ENCODE measurements at regions not wholly inside any gene's neighbourhood (a gene's known extent, or its start where the extent isn't known, plus 50 kb on each side); places are given as distances from the start of the nearest gene placed in this dataset.
"Not testable (repeated sequence)": the region's sequence is repeated elsewhere in the genome, so short reads cannot be mapped to it uniquely, and the experiment has no call there.

DNA sequence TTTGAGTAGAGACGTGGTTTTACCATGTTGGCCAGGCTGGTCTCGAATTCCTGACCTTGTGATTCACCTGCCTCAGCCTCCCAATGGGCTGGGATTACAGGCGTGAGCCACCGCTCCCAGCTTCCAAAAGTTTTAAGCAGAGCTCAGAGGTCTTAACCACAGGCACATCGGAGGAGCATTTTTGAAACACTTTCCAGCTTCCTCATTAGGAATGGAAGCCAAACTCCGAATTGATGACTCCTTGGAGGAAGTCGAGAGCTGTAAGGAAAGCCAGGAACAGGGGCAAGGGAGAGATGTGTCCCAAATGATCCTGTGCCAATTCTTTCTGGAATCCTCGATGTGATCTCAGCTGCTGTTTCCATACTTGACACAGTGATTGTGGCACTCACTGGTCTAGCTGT lies 56.2 kb upstream of the CCZ1B start:
- not testable (repeated sequence) for DNase-seq (ENCODE audit: low read depth in 2 of 2, low spot score in 1 of 2)

- not testable (repeated sequence) for DNase-seq (ENCODE audit: low read depth in 2 of 2, low spot score in 1 of 2)
Observed at GRCh38 chr7:6883756-6884155, 57.7 kb upstream of the CCZ1B start.

GRCh38 chr7:6886198-6886597 lies 60.1 kb upstream of the CCZ1B start:
- DNase-seq (ENCODE audit: low read depth in 2 of 2, low spot score in 1 of 2) = no peak

DNA sequence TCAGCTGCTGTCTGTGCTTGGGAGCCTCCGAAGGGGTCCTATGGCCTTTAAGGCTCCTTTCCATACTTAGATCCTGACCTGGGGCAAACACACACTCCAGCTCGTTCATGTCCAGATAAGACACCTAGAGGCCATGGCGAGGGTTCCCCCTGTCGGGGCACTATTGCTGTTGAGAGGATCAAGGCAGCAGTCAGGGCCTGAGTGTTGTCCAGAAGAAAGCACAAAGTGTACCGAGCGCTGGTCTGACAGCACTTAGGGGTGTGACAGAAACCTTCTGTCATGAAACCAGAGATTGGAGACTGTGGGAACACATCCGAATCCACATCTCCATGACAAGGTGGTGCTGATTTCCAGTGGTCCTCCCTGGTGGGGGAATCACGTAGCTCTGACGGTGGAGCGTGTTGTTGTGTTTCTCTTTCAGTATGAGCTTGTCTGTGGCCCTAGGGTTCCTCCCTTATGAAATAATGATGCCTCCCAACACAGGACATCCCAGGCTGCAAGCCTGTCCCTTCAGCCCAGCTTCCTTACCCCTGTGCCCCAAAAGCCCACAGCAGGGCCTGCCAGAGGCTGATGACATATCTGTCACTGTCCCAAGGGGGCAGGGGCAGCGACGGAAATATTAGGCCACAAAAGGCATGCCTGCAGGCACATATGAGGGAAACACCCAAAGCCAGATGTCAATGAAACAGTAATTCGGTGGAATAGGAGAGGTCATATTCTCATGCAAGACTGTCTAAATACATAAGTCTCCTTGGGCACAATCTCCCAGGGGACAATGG lies 62.4 kb upstream of the CCZ1B start:
- not testable (repeated sequence) for DNase-seq (ENCODE audit: low read depth in 2 of 2, low spot score in 1 of 2)

DNA sequence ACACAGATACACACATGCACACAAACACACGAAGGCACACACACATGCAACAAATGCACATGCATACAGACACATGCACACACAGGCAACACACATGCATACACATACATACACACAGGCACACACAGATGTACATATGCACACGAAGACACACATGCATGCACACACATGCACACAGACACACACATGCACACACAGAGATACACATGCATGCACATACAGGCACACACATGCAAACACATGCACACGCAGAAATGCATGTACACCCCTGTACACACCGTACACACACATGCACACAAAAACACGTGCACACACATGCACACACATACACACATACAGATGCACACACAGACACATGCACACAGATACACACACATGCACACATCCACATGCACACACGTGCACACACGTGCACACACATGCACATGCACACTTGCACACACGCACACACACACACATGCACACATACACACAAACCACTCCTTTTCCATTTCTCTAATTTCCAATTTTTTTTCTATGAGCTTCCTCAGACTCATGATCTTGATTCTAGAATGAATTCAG lies 63.3 kb upstream of the CCZ1B start:
- DNase-seq (ENCODE audit: low read depth in 2 of 2, low spot score in 1 of 2) = no peak

DNA sequence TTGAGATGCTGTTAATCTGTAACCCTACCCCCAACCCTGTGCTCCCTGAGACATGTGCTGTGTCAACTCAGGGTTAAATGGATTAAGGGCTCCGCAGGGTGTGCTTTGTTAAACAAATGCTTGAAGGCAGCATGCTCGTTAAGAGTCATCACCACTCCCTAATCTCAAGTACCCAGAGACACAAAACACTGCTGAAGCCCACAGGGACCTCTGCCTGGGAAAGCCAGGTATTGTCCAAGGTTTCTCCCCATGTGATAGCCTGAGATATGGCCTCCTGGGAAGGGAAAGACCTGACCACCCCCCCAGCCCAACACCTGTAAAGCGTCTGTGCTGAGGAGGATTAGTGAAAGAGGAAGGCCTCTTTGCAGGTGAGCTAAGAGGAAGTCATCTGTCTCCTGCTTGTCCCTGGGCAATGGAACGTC lies 76.0 kb upstream of the CCZ1B start:
- DNase-seq (ENCODE audit: low read depth in 2 of 2, low spot score in 1 of 2) = not testable (repeated sequence)

DNA sequence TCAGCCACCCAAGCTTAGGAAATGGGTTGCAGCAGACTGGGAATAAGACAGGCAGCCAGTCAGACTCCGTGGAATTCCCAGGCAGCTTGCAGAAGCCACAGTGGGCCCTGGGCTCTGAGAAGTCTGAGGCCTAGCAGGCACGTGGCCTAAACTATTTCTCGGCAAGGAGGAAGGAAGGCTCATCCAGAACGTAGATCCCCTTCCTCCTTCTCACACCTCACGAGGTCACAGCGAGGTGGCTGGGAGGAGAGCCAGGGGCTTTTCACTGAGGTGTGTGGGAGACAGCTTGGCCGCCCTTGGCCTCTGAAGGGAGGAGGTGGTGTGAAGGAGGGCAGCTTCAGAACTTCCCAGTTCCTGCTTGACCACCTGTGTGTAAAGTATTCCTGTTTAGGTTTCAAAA lies 77.2 kb upstream of the CCZ1B start:
- not testable (repeated sequence) for DNase-seq (ENCODE audit: low read depth in 2 of 2, low spot score in 1 of 2)

GRCh38 chr7:6903792-6904191 lies 77.7 kb upstream of the CCZ1B start:
- not testable (repeated sequence) for DNase-seq (ENCODE audit: low read depth in 2 of 2, low spot score in 1 of 2)

DNA sequence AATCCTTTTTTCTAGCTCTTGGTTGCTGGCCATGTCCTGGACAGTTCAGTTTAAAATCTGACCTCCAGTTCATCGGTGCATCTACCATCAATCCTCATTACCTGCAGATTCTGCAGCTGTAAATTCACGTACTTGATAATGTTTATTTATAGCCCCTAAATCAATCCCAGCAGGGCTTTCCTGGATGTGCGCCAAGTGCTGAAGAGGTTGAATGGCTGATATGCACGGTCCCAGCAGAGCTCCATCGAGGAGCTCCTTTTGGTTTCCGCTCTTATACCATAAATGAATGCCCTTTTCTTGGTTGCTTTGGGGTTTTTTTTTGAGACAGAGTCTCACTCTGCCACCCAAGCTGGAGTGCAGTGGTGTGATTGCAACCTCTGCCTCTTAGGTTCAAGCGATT lies 91.2 kb upstream of the CCZ1B start:
- no peak for DNase-seq (ENCODE audit: low read depth in 2 of 2, low spot score in 1 of 2)

DNA sequence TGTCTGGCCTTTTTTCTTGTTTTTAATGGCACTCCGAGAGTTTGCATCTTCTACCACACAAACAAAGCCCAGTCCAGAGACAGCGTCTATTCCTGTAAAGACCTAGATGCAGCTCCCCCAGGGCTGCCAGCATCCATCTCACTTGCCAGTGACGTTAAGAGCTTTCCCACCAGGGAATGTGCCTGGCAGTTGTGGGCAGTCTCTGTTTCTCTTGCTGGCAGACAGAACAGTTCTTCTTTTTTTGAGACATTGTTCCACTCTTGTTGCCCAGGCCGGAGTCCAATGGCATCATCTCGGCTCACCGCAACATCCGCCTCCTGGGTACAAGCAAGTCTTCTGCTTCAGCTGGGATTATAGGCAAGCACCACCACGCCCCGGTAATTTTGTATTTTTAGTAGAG lies 93.1 kb upstream of the CCZ1B start:
- DNase-seq (ENCODE audit: low read depth in 2 of 2, low spot score in 1 of 2) = not testable (repeated sequence)

- DNase-seq (ENCODE audit: low read depth in 2 of 2, low spot score in 1 of 2) = not testable (repeated sequence)
Observed at GRCh38 chr7:6924523-6924922, 98.4 kb upstream of the CCZ1B start.

DNA sequence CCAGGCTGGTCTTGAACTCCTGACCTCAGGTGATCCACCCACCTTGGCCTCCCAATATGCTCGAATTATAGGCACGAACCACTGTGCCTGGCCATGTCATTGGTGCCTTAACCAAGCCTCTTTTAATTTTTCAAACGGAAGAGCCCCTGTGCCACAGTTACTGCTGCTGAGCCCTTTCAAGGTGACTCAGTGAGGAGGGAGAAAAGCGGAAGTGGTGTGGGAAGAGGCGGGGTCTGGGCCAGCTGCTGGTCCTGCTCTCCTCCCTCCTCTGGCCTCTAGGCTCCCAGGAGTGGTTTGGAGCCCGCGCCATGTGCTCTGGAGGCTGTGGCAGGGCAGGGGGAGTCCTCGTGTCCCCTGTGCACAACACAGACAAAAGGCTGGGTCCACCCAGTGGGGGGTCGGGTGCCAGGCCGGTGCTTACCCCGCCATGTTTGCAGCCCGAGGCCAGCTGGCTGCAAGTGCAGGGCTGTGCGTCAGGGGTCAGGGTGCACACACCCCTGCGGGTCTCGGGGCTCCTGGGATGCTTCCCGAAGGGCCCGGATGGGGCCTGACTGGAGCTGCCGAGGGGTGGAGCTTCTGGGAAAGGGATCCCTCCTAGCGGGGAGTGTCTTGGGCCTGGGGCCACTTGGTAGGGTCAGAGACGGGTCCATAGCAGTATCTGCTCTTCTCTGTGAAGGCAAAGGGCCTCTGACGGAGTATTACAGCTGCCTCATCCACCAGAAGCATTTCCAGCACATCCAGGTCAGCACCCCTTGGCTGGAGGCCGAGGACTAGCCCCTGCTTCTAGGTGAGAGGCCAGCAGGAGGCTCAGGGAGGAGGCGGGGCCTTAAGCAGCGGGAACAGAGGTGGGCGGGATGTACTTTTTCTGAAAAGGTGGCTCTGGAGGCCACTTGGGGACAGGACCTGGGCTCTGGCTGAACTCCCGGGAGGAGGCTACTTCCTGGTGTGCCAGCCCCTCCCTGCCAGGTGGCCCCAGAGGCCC lies 100.4 kb upstream of the CCZ1B start:
- not testable (repeated sequence) for DNase-seq (ENCODE audit: low read depth in 2 of 2, low spot score in 1 of 2)

DNA sequence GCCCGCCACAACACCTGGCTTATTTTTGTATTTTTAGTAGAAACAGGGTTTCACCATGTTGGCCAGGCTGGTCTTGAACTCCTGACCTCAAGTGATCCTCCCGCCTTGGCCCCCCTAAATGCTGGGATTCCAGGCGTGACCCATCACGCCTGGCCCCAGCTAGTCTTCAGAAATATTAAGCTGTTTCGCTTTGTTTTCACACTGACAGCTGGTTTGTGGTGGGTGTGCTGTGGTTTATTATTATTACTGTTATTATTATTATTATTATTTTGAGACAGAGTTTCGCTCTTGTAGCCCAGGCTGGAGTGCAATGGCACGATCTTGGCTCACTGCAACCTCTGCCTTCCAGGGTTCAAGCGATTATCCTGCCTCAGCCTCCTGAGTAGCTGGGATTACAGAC lies 101.6 kb upstream of the CCZ1B start:
- DNase-seq (ENCODE audit: low read depth in 2 of 2, low spot score in 1 of 2) = not testable (repeated sequence)

DNA sequence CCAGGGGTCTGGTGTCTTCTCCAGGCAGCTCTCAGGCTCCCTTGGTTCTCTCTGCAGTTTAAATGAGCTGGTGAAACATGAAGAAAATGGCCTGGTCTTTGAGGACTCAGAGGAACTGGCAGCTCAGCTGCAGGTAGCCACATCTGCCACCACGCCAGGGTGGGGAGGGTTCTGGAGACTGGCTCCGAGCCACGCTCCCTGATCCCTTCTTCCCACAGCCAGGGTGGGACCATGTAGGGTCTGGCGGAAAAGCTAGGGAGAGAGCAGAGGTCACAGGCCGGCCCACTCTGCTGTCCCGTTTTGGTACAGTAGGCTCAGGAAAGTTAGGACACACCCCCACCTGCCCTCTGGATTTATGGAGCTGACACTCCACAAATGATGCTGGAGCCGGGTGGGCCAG lies 103.5 kb upstream of the CCZ1B start:
- DNase-seq (ENCODE audit: low read depth in 2 of 2, low spot score in 1 of 2) = not testable (repeated sequence)

DNA sequence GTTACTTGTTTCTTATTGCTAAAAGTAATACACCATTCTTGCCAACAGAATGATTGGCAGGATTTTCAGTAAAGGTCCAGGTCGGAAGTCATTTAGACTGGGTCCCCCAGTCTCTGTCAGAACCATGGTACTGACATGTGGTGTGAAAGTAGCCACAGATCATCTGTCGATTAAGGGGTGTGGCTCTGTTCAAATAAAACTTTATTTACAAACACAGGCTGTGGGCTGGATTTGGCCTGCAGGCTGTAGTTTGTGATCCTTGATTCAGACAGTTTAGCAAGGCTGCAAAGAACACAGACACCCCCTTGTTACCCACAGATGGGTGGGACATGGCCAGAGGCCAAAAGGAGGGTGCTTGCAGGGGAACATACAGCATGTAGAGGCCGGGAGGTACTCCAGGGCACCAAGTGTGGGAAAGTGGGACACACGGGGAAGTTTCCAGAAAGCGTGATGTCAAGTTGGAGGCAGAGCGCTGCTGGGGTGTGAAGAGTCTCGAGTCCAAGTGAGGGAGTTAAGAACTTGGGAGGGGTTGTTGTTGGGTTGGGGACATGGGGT lies 104.1 kb upstream of the CCZ1B start:
- DNase-seq (ENCODE audit: low read depth in 2 of 2, low spot score in 1 of 2) = not testable (repeated sequence)

- DNase-seq (ENCODE audit: low read depth in 2 of 2, low spot score in 1 of 2) = peak in 1 of 2 donors; percentile 14
Observed at GRCh38 chr7:6930787-6931186, 104.7 kb upstream of the CCZ1B start.

GRCh38 chr7:6931456-6931855 lies 105.4 kb upstream of the CCZ1B start:
- not testable (repeated sequence) for DNase-seq (ENCODE audit: low read depth in 2 of 2, low spot score in 1 of 2)

GRCh38 chr7:6933954-6934632 lies 108.0 kb upstream of the CCZ1B start:
- not testable (repeated sequence) for DNase-seq (ENCODE audit: low read depth in 2 of 2, low spot score in 1 of 2)

- DNase-seq (ENCODE audit: low read depth in 2 of 2, low spot score in 1 of 2) = no peak
Observed at GRCh38 chr7:6934981-6935380, 108.9 kb upstream of the CCZ1B start.

DNA sequence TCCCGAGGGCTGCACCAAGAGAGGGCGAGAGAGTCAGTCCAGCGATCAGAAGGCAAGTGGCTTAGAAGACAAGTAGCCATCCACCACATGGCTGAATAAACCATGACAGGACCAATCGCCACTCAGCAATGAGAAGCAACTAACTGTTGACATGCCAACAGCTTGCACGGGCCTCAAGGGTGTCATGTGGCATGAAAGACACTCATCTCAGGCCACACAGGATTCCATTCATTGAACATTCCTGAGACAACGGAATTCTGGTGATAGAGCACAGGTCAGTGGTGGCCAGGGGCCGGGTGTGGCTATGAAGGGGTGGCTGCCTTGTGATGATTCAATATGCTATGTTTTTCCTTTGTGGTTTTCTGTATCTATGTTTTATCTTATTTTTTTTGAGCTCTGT lies 110.6 kb upstream of the CCZ1B start:
- DNase-seq (ENCODE audit: low read depth in 2 of 2, low spot score in 1 of 2) = not testable (repeated sequence)

GRCh38 chr7:6937746-6938145 lies 111.7 kb upstream of the CCZ1B start:
- not testable (repeated sequence) for DNase-seq (ENCODE audit: low read depth in 2 of 2, low spot score in 1 of 2)

Data from stimulated activated CD8-positive, alpha-beta memory T cell treated with anti-CD3 and anti-CD28 coated beads, Interleukin-4, amount 100 ng/mL, for 1 hour (primary cell).